Mucosa of stomach (tissue), 1 donor: ENCODE measurements at regions not wholly inside any gene's neighbourhood (a gene's known extent, or its start where the extent isn't known, plus 50 kb on each side); places are given as distances from the start of the nearest gene placed in this dataset.

ENCODE experiments used
- H3K27me3 ChIP-seq: one replicate; pipeline ENCODE4 v1.7.0; 2013; ENCODE audit warnings: mild to moderate bottlenecking, low read length; ENCODE audit not compliant: control insufficient read depth, insufficient read depth
- H3K36me3 ChIP-seq: one replicate; pipeline ENCODE4 v1.7.0; 2013; ENCODE audit warnings: low read length; ENCODE audit not compliant: control insufficient read depth, insufficient read depth
- H3K4me1 ChIP-seq: one replicate; pipeline ENCODE4 v1.7.0; 2013; ENCODE audit warnings: mild to moderate bottlenecking, low read length; ENCODE audit not compliant: control insufficient read depth, insufficient read depth
- H3K4me3 ChIP-seq: one replicate; pipeline ENCODE4 v1.7.0; 2013; ENCODE audit warnings: low read length
- H3K9ac ChIP-seq: one replicate; pipeline ENCODE4 v1.7.0; 2013; ENCODE audit warnings: mild to moderate bottlenecking, low read length, moderate library complexity
- H3K9me3 ChIP-seq: one replicate; pipeline ENCODE4 v1.7.0; 2013; ENCODE audit warnings: mild to moderate bottlenecking, low read length, moderate library complexity; ENCODE audit not compliant: control insufficient read depth
- donor health status: Pancreatic carcinoma.

DNA sequence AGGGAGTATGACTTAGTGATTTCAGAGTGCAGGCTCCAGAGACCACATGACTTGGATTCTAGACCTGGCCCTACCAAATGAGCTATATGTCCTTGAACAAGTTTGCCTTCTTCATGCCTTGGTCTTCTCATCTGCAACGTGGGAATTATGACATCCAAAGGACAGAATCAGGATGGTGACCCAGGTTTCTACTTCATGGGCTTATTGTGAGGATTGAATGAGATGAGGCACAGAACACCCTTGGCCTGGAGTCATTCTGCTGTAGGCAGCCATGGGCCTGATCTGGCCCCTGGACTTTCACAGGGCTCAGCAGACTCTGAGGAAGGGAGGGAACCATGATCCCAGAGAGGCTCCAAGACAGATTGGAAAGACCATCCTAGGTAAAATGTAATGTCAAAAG lies 85.6 kb upstream of the HAAO start:
- no peaks in the 10 kb centered on the region for H3K36me3 ChIP-seq
- H3K4me1 ChIP-seq = peaks cover 7% of the 10 kb centered on the region
- no peak overlapping the region for H3K4me3 ChIP-seq
- H3K27me3 ChIP-seq = no peaks in the 10 kb centered on the region
- no peaks in the 10 kb centered on the region for H3K9me3 ChIP-seq
- no peak overlapping the region for H3K9ac ChIP-seq

DNA sequence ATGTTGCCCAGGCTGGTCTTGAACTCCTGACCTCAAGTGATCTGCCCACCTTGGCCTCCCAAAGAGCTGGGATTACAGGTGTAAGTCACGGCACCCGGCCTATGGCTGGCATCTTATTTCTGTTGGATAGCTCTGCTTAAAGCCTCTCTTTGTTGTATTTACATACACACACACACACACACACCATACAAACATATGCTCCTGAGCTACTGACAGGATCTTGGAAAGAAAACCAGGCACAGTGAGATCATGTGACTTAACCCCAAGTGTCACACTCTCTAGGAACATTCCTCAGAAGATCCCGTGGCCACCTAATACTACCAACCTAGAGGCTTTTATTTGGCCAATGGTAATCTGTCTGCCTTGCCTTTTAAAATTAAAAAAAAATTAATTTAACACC lies 85.1 kb upstream of the HAAO start:
- Histone ChIP-seq H3K4me1 (peaks cover 7% of the 10 kb centered on the region), H3K36me3 (no peaks in the 10 kb centered on the region), H3K27me3 (no peaks in the 10 kb centered on the region), H3K9ac (no peak overlapping the region), H3K4me3 (no peak overlapping the region), H3K9me3 (no peaks in the 10 kb centered on the region)

DNA sequence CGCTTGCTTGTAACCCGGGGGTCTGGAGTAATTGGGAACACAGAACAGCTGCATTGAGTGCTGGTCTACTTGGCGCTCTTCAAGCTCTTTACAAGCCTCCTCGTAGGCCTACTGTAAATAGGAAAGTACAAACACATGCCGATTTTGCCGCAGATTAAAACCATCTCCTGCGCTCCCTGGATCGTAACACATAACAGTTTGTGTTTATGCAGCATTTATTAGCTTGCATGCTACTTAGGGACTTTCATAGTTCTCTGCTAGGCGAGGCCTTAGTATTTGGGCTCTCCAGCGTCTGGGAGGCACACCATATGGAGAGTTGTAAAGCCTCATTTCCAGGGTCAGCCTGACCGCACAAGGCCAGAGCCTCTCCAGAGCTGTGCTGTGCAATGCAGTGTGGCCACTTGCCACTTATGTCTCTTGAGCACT lies 84.0 kb upstream of the HAAO start:
- no peaks in the 10 kb centered on the region for H3K36me3 ChIP-seq
- no peaks in the 10 kb centered on the region for H3K9me3 ChIP-seq
- no peak overlapping the region for H3K9ac ChIP-seq
- H3K4me1 ChIP-seq = peaks cover 7% of the 10 kb centered on the region
- no peaks in the 10 kb centered on the region for H3K27me3 ChIP-seq
- no peak overlapping the region for H3K4me3 ChIP-seq

DNA sequence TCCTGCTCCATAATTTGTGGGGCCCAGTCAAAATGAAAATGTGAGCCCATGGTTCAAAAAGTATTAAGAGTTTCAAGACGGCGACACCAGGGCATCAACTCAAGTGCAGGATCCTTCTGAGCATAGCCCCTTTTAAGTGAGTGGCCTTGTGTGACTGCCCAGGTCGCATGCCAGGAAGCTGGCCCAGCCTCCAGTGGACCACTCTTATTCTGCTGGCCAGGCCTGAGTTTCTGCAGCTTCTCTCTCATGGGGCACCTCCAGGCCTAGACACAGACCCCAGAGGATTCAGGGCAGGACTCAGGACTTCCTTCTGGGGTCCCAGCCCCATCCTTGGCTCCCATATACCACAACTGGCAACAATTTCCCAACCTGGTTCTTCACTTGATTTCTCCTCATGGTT lies 83.5 kb upstream of the HAAO start:
- Histone ChIP-seq H3K27me3 (no peaks in the 10 kb centered on the region), H3K36me3 (no peaks in the 10 kb centered on the region), H3K4me3 (no peak overlapping the region), H3K9me3 (no peaks in the 10 kb centered on the region), H3K4me1 (peaks cover 7% of the 10 kb centered on the region), H3K9ac (no peak overlapping the region)

DNA sequence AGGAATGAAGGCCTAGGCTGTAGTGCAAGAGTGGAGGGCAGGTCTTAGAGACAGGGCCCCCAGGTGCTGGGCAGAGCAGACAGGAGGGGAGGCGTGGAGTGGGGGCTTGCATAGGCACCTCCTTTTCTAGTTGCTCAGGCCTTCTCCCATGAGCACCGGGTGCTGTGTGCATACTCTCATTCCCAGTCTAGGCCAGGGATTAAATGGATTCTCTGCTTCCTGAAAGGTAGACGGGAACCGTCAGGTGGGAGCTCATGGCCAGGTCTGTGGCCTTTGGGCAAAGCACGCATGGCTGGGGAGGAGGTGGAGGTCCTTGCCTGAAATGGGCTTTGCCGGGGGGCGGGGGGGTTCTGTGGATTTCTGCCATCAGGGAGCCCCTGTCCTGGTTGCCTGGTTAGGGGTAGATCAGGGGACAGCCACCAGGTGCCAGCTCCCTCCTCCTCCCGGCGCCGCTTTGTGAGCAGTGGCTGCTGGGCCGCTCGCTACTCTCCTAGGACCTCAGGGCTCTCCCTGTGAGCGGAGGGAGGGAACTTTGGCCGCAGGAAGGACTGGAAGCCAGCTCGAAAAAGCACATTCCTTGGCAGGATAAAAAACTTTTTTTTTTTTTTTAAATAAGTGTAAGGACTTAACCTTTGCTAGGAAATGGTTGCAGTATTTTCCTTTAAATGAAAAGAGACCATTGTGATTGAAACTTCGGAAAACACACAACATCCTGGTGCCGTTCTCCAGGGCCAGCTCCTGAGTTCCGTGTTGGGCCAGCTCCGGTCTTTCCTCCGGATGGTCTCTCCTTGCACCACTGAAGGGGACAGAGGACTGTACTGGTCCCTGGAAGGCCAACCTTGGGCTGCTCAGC lies 82.8 kb upstream of the HAAO start:
- H3K36me3 ChIP-seq = no peaks in the 10 kb centered on the region
- H3K27me3 ChIP-seq = no peaks in the 10 kb centered on the region
- peaks cover 7% of the 10 kb centered on the region for H3K4me1 ChIP-seq
- H3K4me3 ChIP-seq = no peak overlapping the region
- no peaks in the 10 kb centered on the region for H3K9me3 ChIP-seq
- no peak overlapping the region for H3K9ac ChIP-seq

DNA sequence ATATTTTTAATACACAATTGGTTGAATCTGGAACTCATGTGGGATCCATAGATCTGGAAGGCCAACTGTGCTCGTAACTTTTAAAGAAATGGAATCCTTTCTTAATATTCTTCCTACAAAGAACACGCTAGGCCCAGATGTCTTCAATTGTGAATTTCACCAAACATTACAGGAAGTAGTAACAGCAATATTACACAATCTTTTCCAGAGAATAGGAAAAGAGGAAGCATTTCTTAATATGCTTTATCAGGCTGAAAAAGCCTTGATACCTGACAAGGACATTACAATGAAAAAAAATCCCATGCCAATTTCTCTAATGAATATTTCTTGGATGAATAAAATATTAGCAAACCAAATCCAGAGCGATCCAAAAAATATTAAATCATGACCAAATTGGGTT lies 80.3 kb upstream of the HAAO start:
- Histone ChIP-seq H3K36me3 (no peaks in the 10 kb centered on the region), H3K4me1 (no peaks in the 10 kb centered on the region), H3K27me3 (no peaks in the 10 kb centered on the region), H3K9me3 (no peaks in the 10 kb centered on the region), H3K9ac (no peak overlapping the region), H3K4me3 (no peak overlapping the region)

DNA sequence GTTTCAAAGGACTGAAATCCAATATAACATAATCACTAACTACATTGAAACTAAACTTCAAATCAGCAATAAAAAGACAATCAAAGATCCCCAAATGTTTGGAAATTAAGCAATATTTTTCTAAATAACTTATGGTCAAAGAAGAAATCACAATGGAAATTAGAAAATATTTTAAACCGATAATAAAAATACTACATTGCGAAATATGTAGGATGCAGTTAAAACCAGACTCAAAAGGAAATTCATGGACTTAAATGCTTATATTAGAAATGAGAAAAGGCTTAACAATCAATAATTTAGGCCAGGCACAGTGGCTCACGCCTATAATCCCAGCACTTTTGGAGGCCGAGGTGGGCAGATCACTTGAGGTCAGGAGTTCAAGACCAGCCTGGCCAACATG lies 79.0 kb upstream of the HAAO start:
- H3K36me3 ChIP-seq = no peaks in the 10 kb centered on the region
- H3K9me3 ChIP-seq = no peaks in the 10 kb centered on the region
- no peaks in the 10 kb centered on the region for H3K27me3 ChIP-seq
- H3K4me3 ChIP-seq = no peak overlapping the region
- H3K4me1 ChIP-seq = peaks cover 7% of the 10 kb centered on the region
- H3K9ac ChIP-seq = no peak overlapping the region

DNA sequence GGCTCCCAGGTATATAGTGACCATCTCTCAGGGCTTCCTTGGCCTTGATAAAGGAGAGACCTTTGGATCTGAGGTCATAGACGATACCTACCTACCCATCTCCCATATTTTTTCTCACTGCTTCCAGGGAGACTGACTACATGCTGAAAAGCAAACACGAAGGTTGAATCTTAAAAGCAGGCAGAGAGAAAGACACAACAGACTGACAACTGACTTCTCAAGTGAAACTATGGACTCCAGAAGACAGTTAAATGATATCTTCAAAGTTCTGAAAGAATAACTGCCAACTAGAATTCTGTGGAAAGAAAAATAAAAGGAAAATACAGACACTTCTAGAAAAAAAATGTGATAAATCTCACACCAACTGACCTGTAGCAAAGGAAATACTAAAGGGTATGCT lies 76.5 kb upstream of the HAAO start:
- no peak overlapping the region for H3K9ac ChIP-seq
- H3K36me3 ChIP-seq = no peaks in the 10 kb centered on the region
- H3K27me3 ChIP-seq = no peaks in the 10 kb centered on the region
- H3K4me3 ChIP-seq = no peak overlapping the region
- H3K9me3 ChIP-seq = no peaks in the 10 kb centered on the region
- peaks cover 7% of the 10 kb centered on the region for H3K4me1 ChIP-seq

DNA sequence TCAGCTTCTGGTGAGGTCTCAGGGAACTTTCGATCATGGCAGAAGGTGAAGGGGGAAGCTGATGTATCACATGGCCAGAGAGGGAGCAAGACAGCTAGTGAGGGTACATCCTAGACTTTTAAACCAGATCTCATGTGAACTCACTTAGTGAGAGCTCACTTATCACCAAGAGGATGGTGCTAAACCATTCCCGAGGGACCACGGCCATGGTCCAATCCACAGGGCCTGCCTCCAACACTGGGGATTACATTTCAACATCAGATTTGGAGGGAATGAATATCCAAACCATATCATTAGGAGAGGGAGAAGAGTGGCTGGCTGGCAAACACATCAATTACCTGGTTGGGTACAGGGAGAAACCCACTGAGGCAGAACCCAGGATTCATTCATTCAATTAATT lies 75.7 kb upstream of the HAAO start:
- H3K4me1 ChIP-seq = peaks cover 7% of the 10 kb centered on the region
- no peak overlapping the region for H3K9ac ChIP-seq
- no peaks in the 10 kb centered on the region for H3K36me3 ChIP-seq
- no peaks in the 10 kb centered on the region for H3K27me3 ChIP-seq
- H3K9me3 ChIP-seq = no peaks in the 10 kb centered on the region
- H3K4me3 ChIP-seq = no peak overlapping the region

DNA sequence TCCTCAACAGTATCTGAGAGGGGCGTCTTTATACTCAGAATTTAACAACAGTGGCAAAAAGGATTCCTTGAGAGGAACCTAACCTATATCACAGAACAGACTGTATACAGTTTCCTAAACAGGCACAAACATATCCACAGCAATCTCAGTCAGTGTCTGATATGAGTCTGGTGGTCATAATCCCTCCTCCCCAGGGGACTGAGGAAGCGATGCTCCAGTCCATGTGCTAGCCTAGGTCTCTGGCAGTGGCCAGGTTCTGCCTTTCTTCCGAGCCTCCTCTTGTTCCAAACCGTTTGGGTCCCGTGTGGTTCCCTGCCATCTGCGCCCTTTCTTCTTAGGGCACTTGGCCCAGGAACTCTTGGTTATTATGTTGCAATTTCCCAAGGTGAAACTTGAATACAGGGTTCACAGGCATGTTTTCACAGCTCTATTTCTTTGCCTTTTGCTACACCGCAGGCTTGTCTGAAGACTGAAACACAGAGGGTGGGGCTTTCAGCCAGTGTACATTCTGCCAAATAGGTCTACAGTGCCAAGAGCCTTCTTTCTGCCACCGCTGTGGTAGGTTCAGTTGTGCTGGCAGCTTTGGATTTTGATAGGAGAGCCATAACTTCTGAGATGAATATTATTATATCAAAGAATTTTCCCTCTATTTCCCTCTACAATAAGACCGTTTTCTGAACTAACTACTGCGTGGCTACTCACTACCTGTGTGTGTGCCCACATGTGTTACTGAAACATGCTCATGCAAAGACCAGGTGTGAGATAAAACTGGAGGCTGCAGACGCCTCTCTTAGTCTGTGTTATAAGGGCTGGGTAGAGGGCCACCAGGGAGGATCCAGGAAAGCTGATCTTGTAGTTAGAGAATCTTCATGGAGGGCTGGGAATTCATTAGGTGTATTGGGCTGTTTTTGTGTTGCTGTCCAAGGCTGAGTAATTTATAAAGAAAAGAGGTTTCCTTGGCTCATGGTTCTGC lies 75.0 kb upstream of the HAAO start:
- H3K4me3 ChIP-seq = no peak overlapping the region
- H3K9me3 ChIP-seq = no peaks in the 10 kb centered on the region
- H3K36me3 ChIP-seq = no peaks in the 10 kb centered on the region
- H3K9ac ChIP-seq = no peak overlapping the region
- H3K4me1 ChIP-seq = peaks cover 7% of the 10 kb centered on the region
- no peaks in the 10 kb centered on the region for H3K27me3 ChIP-seq

DNA sequence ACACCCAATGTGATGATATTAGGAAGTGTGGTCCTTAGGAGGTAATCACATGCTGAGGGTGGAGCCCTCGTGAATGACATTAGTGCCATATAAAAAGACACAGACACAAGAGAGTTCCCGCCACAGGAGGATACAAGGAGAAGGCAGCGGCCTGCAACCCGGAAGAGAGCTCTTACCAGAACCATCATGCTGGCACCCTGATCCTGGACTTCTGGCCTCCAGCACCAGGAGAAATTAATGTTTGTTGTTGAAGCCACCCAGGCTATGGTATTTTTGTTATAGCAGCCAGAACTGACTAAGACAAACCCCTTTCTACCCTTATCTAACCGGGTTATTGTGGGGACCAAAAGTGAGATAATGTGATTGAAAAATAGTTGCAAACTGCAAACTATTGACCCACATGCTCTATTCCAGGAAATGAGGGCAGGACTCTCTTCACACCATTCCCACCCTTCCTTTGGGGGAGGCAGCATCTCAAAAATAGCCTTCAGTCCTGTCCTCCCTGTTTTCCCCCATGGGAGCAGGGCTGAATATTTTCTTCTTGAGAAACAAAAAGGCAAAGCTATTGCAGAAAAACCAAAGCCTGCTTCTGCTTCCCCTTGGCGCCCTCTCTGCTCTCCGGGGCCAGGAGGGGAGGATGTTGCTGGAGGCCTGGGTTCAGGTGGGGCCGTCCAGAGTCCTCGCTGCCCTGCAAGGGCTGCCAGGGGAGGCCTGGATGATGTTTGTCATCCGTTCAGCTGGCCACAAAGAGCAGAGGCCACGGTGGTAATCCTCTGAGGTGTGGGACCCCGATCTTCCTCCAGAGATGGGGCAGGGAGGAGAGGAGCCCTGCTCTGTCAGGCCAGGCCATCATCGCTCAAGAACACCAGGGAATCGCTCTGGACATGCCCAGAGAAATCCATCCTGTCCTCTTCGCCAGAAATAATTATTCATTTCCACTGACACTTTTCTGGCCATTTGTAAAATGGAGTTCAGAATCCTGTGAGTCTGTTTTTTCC lies 73.8 kb upstream of the HAAO start:
- H3K36me3 ChIP-seq = no peaks in the 10 kb centered on the region
- no peaks in the 10 kb centered on the region for H3K9me3 ChIP-seq
- no peak overlapping the region for H3K9ac ChIP-seq
- peaks cover 7% of the 10 kb centered on the region for H3K4me1 ChIP-seq
- no peaks in the 10 kb centered on the region for H3K27me3 ChIP-seq
- no peak overlapping the region for H3K4me3 ChIP-seq
